ENCODE measurements at regions not wholly inside any gene's neighbourhood (a gene's known extent, or its start where the extent isn't known, plus 50 kb on each side); places are given as distances from the start of the nearest gene placed in this dataset.

GRCh38 chr5:97383996-97384395, 200.9 kb upstream of the RIOK2 start:
- H2AK5ac ChIP-seq (ENCODE audit: low read depth, low read length), result no peak overlapping the region
- H3K18ac ChIP-seq (ENCODE audit: low read depth, low read length), result no peak overlapping the region
- H2BK120ac ChIP-seq (ENCODE audit: low read depth, low read length), result no peak overlapping the region
- BruUV-seq (replicated peaks), result no TSS peak
- no peak overlapping the region for H4K5ac ChIP-seq (ENCODE audit: low read depth, low read length)
- H2BK20ac ChIP-seq (ENCODE audit: low read depth, low read length), result no peak overlapping the region
- no peak overlapping the region for H3K56ac ChIP-seq (ENCODE audit: extremely low read depth, insufficient read depth, low read length)
- H4K8ac ChIP-seq (ENCODE audit: low read depth in 2 of 2, low read length in 2 of 2), result no peak overlapping the region
- H2AFZ ChIP-seq (replicated peaks; ENCODE audit: low read length, poor library complexity), result no peak overlapping the region
- no peaks in the 10 kb centered on the region for H4K20me1 ChIP-seq (ENCODE audit: insufficient read depth, low read length)
- no peaks in the 10 kb centered on the region for H3K27me3 ChIP-seq (ENCODE audit: control insufficient read depth, insufficient read depth, low read length)
- H3K9me3 ChIP-seq (ENCODE audit: control insufficient read depth, insufficient read depth, low read length), result no peaks in the 10 kb centered on the region
- H3K79me1 ChIP-seq (ENCODE audit: low read depth in 1 of 2, low read length in 2 of 2), result no peaks in the 10 kb centered on the region
- ChIA-PET POLR2A (ENCODE audit: unreplicated experiment) (no interaction called here), CTCF (no interaction called here)
- WGBS, 2 experiments (ENCODE audit: extremely low coverage in 2 of 2, insufficient read length in 1 of 2), result no CpG with 5 or more reads among the region's 1 CpG
- H3K4me3 ChIP-seq (ENCODE audit: insufficient read depth, low read depth, low read length), result no peak overlapping the region
- no peak overlapping the region for H3K4me2 ChIP-seq (ENCODE audit: low read depth, low read length)
- no peak overlapping the region for H3K27ac ChIP-seq (ENCODE audit: insufficient read depth, low read length)
- H4K91ac ChIP-seq (ENCODE audit: insufficient read depth, low read depth, low read length), result no peak overlapping the region
- no peak overlapping the region for H3K14ac ChIP-seq (replicated peaks; ENCODE audit: low read depth, low read length)
- DNase-seq, result peak; percentile 36
- in situ Hi-C loops (cut with MboI; ENCODE audit: low sequenced_read_pairs) (no loop called here), intact Hi-C loops (cut with micrococcal nuclease) (no loop called here), dilution Hi-C loops (cut with HindIII; ENCODE audit: low sequenced_read_pairs, unreplicated experiment) (no loop called here)
- H3K9ac ChIP-seq (ENCODE audit: low read depth, low read length), result no peak overlapping the region
- no peak overlapping the region for H2BK5ac ChIP-seq (ENCODE audit: low read depth, low read length, poor library complexity, severe bottlenecking)
- no peaks in the 10 kb centered on the region for H3K9me1 ChIP-seq (ENCODE audit: insufficient read depth, low read length)
- H3K36me3 ChIP-seq (ENCODE audit: control insufficient read depth, insufficient read depth, low read length), result no peaks in the 10 kb centered on the region
- TF ChIP-seq RCOR1 (IDR thresholded peaks at IDR 0.05; ENCODE audit: insufficient replicate concordance, low read length) (no peak), CEBPB (IDR thresholded peaks at IDR 0.05; ENCODE audit: low read depth, low read length) (no peak), SMC3 (IDR thresholded peaks at IDR 0.05; ENCODE audit: low read depth, low read length) (no peak), MAZ (IDR thresholded peaks at IDR 0.05; ENCODE audit: borderline replicate concordance, low read depth, low read length) (no peak), RFX5 (IDR thresholded peaks at IDR 0.05; ENCODE audit: low read depth, low read length) (no peak), POLR2A (IDR thresholded peaks at IDR 0.05; ENCODE audit: low read depth, low read length) (no peak), MAFK (IDR thresholded peaks at IDR 0.05; ENCODE audit: low read depth, low read length) (no peak)
- no peak overlapping the region for H2BK15ac ChIP-seq (ENCODE audit: low read depth, low read length)
- no peak overlapping the region for H2AK9ac ChIP-seq (replicated peaks; ENCODE audit: low read depth, low read length, poor library complexity)
- no peaks in the 10 kb centered on the region for H3K4me1 ChIP-seq (ENCODE audit: control insufficient read depth, insufficient read depth, low read length)
- H3K23ac ChIP-seq (ENCODE audit: low read depth, low read length), result no peak overlapping the region
- no peak for ATAC-seq (ENCODE audit: low read depth)
- no peak overlapping the region for H3K4ac ChIP-seq (ENCODE audit: low read depth, low read length)
